ENCODE measurements at regions not wholly inside any gene's neighbourhood (a gene's known extent, or its start where the extent isn't known, plus 50 kb on each side); places are given as distances from the start of the nearest gene placed in this dataset.
"Not testable (repeated sequence)": the region's sequence is repeated elsewhere in the genome, so short reads cannot be mapped to it uniquely, and the experiment has no call there.

DNA sequence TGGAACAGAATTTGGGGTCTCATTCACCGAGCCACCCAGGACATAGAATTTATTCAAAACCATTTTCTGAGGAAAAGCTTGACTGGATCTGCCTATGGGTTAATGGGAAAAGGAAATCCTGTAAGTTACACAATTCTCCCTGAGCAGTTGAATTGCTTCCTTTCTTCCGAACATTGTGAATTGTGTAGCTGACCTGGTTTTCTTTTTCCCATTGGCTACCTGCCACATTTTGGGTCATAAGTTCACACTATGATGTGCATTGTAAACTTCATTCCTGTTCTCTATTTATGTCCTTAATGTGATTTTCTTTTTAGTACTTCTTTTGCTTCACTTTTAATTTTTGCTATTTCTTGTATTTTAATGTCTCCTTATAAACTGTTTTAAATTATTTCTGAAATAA is 386.0 kb upstream of the LRRC3B start:
- no peak overlapping the region for H3K4me3 ChIP-seq (ENCODE audit: low read depth, low read length)
- no peak for DNase-seq (ENCODE audit: low read depth)

DNA sequence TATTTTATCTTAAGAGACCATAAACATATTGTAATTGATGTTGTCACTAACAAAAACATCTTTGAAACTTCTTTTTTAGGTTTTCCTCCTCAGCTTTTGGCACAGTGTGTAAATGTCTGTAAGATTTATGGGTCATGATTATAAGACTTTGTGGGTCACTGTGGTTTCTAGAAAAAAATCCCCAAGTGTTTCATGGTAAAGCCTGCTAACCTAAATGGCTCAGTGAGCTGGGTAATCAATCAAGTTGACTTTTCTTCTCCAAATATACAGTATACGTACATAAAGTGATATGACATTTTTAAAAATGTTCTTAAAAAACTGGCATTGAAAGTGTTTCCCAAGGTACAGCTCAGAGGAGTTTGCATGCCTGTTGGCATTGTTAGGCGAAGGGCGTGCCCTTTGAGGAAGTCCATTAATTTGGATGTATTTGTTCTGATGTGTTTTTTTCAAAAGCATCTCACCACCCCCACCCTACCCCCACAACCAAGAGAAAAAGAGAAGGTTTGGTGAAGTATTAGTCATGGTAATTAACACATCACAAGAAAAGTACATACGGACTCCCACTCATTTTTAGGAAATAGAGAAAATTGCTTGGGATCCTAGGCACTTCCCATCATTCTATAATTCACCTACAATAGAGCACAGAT is 385.4 kb upstream of the LRRC3B start:
- no peak overlapping the region for H3K4me3 ChIP-seq (ENCODE audit: low read depth, low read length)
- no peak for DNase-seq (ENCODE audit: low read depth)

DNA sequence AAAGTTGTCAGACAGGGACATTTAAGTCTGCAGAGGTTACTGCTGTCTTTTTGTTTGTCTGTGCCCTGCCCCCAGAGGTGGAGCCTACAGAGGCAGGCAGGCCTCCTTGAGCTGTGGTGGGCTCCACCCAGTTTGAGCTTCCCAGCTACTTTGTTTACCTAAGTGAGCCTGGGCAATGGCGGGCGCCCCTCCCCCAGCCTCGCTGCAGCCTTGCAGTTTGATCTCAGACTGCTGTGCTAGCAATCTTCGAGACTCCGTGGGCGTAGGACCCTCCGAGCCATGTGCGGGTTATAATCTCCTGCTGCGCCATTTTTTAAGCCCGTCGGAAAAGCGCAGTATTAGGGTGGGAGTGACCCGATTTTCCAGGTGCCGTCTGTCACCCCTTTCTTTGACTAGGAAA is 378.0 kb upstream of the LRRC3B start:
- H3K4me3 ChIP-seq (ENCODE audit: low read depth, low read length); DNase-seq (ENCODE audit: low read depth): not testable (repeated sequence)

DNA sequence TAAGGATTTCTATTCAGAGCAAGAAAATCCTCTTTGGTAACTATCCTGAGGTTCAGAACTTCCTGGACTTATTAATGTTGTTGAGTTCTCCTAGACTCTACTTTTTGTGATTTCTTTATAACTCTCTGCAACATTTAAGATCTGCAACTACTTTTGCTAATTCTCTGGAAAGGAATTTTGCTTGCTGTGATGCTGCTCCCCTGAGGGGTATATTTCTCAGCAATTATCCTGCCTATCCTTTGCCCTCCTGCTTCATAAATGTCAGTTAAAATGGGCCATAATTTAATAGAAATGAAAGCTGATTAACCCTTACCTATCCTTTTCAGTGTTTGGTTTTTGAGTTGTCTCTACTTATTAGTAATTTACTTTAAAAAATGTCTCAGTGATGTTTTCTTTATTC is 377.3 kb upstream of the LRRC3B start:
- H3K4me3 ChIP-seq (ENCODE audit: low read depth, low read length): no peak overlapping the region
- no peak for DNase-seq (ENCODE audit: low read depth)

DNA sequence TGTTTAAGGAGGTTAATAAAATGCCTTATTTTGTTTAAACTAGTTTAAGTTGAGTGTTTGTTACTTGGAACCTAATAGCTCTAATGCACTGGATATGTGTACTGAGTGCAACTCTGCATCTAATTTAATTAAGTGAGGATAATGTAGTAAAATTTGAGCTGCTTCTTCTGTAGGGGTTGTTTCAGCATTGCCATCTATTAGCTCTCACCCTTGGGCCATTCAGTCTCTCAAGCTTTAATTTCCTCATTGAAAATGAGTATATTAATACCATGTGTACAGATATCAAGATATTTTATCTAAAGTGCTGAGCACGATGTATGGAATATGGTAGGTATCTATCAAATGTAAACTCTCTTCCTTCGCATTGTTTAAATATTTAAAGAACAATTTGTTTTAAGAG is 375.7 kb upstream of the LRRC3B start:
- no peak for DNase-seq (ENCODE audit: low read depth)

DNA sequence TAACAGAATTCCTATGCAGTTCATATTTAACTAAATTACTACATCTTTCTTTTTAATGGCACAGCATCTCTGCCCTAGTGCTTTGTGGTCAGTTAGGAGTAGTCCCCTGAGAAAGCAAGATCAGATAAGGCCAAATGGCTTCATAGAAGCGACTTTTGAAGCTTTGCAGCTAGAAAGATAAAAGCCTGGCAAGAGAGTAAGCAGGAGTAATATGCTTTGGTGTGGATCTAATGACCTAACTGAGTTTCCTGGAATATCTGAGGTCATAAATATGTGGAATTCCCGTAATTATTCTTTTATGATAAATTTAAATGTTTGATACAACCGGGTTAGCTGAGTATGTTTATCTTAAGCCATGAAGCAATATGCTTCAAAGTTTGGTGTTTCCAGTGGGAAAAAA is 374.9 kb upstream of the LRRC3B start:
- no peak for DNase-seq (ENCODE audit: low read depth)
- H3K4me3 ChIP-seq (ENCODE audit: low read depth, low read length): no peak overlapping the region

More for the DNA sequence above, 375.7 kb upstream of the LRRC3B start:
- H3K4me3 ChIP-seq (ENCODE audit: low read depth, low read length): no peak overlapping the region

DNA sequence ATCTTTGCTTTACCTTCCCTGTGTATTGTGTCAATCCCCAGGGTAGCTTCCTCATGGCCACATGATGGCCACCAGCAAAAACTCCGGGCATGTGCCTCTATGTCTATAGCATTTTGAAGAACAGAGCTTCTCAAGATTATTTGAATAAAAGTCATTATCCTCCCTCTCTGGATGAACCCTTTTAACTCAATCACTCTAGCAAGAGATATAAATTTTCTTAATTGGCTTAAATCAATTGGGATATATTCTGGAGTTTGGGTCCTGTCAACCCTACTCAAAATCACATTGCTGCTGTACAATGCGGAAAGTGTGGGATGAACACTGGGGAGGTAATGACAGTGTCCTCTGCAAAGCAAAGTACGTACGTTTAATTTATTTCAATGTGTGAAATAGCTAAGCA is 370.6 kb upstream of the LRRC3B start:
- DNase-seq (ENCODE audit: low read depth): no peak
- H3K4me3 ChIP-seq (ENCODE audit: low read depth, low read length): no peak overlapping the region

DNA sequence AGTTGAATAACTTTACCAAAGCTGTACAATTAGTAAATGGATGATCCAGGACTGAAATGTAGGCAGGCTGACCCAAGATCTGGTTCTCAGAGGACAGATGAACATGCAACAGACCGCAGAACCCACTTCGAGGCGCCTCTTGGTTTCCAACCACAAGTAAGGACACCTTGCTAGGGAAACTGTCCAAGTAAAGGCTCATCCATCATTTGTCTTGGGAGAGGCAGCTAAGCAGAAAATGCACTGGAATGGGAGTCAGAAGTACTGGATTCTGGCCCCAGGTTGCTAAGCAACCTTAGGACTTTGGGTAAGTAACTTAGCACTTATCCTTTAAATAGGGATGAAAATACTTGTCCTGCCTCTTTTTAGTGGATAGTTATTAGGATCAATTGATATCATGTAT is 366.3 kb upstream of the LRRC3B start:
- DNase-seq (ENCODE audit: low read depth): no peak
- H3K4me3 ChIP-seq (ENCODE audit: low read depth, low read length): no peak overlapping the region

DNA sequence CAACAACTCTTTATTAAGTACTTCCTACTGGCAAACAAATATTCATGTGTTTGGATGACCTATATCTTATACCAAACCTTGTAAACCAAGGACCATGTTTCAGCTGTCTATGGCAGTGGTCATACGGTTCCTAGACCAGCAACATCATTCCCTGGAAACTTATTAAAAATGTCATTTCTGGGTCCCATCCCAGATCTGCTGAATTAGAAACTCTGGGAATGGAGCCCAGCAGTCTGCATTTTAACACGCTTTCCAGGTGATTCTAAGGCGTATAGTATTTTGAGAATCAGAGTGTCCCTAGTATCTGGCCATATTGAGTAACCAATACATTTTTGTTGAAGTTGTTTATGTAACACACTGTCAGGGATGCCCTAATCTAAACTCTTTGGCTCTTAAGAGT is 363.4 kb upstream of the LRRC3B start:
- H3K4me3 ChIP-seq (ENCODE audit: low read depth, low read length): no peak overlapping the region

DNA sequence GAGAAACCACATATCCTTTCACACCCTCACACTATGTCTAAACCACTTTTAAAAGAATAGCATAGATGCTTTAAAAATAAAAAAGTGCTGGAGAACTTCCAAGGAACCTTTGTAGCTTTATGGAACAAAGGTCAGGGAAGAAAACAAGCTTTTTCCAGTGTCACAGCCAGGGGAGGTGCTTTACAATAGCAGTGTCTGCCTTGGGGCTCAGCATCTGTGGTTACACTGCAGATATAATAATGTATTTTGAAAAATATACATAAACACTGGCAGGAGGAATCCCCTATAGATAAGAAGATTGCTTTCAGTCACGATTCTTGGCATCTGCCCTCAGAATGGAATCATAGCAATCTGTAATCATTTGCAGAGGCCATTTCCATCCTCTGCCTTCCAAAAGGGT is 362.4 kb upstream of the LRRC3B start:
- H3K4me3 ChIP-seq (ENCODE audit: low read depth, low read length): no peak overlapping the region
- DNase-seq (ENCODE audit: low read depth): no peak

More for the DNA sequence above, 363.4 kb upstream of the LRRC3B start:
- no peak for DNase-seq (ENCODE audit: low read depth)

DNA sequence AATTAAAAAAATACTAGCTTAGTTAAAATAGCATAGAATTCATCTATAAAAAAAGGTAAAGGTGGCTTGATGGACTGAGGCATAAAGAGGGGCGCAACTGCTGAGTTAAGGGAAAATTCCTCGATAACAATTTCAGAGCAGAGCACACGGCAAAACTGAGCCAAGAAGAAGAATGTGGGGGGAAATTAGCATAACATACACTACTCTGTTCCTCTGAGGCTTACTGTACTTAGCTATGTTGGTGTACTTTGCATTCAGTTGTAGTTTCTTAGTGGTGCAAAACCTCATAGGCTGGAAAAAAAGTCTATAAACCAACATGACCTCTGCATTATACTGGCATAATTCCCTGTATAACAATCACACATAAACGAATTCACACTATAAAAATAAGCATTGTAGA is 357.9 kb upstream of the LRRC3B start:
- H3K4me3 ChIP-seq (ENCODE audit: low read depth, low read length): no peak overlapping the region
- DNase-seq (ENCODE audit: low read depth): no peak

DNA sequence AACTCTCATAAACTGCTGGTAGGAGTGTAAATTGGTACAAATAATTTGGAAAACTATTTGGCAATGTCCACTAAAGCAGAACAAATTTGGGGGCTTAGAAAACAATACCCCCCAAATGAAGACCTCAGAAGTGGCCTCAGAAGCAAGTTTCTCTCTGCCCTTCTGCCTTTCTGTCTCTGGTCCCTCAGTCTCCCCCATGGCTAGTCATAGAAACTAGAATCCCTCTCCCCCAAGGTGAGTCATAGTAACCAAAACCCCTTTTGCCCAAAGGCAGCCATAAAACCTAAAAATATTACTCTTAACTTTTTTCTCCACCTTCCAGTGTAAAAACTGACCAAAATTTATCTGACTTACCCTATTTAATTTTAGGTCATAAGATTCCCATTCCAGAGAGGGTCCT is 350.7 kb upstream of the LRRC3B start:
- no peak for DNase-seq (ENCODE audit: low read depth)
- H3K4me3 ChIP-seq (ENCODE audit: low read depth, low read length): no peak overlapping the region

DNA sequence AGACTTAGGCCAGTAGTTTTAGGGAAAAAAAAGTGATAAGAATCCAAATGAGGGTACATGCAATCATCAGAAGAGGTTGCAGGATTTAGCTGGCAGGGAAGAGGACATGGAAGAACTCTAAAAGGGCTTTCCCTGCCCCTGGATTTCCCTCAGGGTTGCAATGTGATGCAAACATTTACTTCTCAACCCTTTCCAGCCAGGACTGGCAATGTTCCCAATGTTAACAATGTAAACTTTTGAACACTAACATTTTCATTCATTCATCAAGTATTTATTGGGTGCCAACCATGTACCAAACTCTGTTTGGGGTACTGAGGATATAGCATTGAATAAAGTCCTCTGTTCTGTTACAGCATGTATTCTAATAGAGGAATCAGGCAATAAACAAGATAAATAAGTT is 349.4 kb upstream of the LRRC3B start:
- no peak overlapping the region for H3K4me3 ChIP-seq (ENCODE audit: low read depth, low read length)
- DNase-seq (ENCODE audit: low read depth): no peak

DNA sequence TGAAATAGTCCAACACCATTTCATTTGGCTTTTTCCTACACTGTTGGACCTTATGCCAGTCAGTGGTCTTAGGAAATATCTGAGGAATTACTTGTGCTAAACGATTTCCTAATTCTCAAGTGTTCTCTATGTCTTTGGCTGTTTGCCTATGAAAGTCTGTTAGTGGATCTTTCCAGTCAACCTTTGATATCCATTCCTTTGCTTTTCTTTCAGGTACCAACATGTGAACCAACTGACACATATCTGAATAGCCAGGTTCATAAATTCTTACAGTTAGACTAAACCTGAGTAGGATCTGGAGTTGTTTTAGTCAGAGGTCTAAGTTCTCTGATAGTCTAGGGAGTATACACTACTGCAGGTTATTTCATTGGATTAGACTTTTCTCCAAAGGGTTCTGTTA is 343.5 kb upstream of the LRRC3B start:
- no peak for DNase-seq (ENCODE audit: low read depth)

DNA sequence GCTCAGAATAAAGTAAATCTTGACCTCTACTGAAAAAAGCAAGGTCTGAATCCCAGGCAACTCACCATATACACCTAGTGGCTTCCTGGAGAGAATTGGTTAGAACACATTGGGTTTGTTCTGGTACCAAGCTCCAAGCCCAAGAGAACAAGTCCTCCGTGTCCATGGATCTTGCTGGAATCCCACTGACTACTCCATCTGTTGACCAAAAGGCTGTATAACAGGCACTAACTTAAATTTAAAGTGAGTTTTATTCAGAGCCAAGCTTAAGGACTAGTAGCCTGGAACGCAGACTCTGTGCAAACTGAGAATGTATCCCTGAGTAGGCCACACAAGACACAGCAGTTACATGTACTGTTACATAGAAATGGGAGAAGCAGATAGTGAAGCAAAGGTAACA is 342.1 kb upstream of the LRRC3B start:
- no peak overlapping the region for H3K4me3 ChIP-seq (ENCODE audit: low read depth, low read length)
- no peak for DNase-seq (ENCODE audit: low read depth)

More for the DNA sequence above, 343.5 kb upstream of the LRRC3B start:
- H3K4me3 ChIP-seq (ENCODE audit: low read depth, low read length): no peak overlapping the region

DNA sequence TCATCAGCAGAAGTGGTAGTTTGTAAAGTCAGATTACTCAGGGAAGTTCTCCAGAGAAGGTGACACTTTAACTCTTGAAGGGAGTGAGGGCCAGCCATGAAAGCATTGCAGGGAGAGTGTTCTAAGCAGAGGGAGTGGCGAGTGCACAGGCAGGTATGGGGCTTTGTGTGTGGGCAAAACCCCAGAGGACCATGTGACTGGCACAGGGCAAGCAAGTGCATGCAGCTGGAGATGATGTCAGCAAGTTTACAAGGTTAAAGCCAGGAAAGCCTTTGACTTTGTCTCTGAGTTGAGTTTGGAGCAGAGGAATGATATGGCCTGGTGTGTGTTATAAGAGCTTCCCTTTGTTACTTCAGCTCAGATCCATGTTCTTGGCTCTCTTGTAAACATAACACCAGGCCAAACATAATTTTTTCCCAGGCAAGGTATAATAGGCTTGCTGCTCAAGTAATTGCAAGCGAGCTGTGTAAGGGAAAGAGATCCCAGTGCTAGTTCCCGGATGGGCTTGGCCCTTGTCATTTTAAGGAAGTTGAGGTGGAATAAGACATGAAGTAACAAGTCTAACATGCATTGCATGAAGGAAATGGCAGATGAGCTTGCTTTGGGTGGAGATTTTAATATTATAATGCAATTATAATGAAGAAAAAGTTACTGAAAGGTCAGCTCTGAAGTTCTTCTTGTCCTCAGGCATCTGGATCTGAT is 341.1 kb upstream of the LRRC3B start:
- H3K4me3 ChIP-seq (ENCODE audit: low read depth, low read length): no peak overlapping the region
- no peak for DNase-seq (ENCODE audit: low read depth)

DNA sequence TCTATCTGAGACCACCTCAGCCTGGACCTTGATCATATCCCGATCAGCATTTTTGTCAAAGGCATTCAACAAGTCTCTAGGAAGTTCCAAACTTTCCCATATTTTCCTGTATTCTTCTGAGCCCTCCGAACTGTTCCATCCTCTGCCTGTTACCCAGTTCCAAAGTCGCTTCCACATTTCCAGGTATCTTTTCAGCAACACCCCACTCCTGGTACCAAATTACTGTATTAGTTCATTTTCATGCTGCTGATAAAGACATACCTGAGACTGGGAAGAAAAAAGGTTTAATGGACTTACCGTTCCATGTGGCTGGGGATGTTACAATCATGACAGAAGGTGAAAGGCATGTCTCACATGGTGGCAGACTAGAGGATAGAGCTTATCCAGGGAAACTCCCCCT is 338.1 kb upstream of the LRRC3B start:
- H3K4me3 ChIP-seq (ENCODE audit: low read depth, low read length); DNase-seq (ENCODE audit: low read depth): not testable (repeated sequence)

DNA sequence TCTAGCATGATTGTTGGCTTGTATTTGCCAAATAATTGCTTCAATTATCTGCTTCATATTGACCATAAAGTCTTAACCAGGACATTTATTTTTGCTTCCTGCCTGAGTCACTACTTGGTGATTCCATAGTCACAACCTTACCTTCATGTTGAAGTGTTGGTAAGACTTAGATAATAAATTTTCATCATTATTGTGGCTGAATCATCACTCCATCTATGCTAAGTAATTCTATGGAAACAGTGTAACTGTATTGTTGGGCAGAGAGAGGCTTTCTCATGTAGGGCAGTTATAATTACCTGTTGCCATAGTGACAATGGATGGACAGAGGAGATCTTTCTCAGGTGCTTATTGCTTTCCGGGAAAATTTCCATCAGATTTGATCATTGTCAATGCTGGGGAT is 330.7 kb upstream of the LRRC3B start:
- DNase-seq (ENCODE audit: low read depth): no peak
- H3K4me3 ChIP-seq (ENCODE audit: low read depth, low read length): no peak overlapping the region

DNA sequence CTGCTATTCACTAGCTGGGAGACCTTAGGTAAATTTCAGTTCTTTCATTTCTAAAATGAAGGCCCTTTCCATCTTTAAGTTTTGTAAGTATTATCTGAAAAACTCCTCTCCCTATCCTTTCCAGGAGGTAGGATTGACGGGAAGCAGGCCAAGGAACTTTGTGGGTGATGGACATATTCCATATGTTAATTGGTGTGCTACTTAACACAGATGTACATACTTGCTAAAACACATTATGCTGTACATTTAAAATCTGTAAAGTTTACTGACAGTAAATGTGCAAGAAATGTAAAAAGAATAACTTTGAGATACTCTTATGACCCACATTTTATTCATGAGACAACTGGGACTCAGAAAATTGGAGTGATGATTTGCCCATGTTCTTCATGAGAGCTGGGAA is 329.8 kb upstream of the LRRC3B start:
- H3K4me3 ChIP-seq (ENCODE audit: low read depth, low read length): no peak overlapping the region
- DNase-seq (ENCODE audit: low read depth): no peak

DNA sequence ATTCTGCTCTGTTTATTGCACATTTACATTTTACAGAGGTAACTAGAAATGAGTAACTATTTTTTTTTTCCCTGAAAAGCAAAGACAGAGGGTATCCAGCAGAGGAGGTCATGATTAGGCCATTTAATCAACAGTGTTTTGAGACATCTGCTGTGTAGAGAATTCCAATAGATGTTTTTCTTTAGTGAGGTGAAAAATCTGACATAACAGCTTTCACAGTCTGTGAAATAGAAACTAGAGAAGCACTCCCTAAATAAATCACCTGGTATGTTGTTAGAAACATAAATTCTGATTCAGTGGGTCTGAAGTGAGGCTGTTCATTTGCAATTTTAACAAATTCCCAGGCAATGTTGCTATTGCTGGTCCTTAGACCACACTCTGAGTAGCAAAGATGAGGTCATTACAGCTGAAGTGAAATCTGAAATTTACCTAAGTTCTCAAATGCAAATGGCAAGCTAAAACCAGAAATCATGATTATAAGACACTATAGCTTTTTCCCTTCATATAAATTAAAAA is 329.2 kb upstream of the LRRC3B start:
- DNase-seq (ENCODE audit: low read depth): no peak
- no peak overlapping the region for H3K4me3 ChIP-seq (ENCODE audit: low read depth, low read length)

DNA sequence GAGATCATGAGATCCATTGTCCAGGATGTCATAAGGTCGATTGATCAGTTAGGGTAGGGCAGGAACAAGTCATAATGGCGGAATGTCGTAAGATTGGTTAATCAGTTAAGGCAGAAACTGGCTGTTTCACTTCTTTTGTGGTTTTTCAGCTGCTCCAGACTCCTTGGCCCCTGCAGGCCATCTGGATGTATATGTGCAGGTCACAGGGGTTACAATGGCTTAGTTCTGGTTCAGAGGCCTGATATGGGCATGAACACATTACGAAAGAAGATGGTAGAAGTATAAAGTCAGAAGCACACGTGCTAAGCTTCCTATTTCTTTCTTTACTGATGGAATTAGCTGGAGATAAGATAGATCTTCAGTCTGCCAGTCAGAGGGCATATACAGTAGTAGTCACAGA is 315.4 kb upstream of the LRRC3B start:
- DNase-seq (ENCODE audit: low read depth): no peak
- H3K4me3 ChIP-seq (ENCODE audit: low read depth, low read length): no peak overlapping the region

Data from skeletal muscle cell (primary cell).